NCI-H2107 treated with DMSO at 0.1 percent for 48 hours (cell line): ENCODE measurements at regions not wholly inside any gene's neighbourhood (a gene's known extent, or its start where the extent isn't known, plus 50 kb on each side); places are given as distances from the start of the nearest gene placed in this dataset.

Source experiments
- DNase-seq: peaks from one replicate; lab custom pipeline; 2025; ENCODE audit not compliant: unreplicated experiment; lab: John Stamatoyannopoulos, UW

GRCh38 chr6:14913931-14914330 lies 331.9 kb upstream of the JARID2 start:
- no peak for DNase-seq

DNA sequence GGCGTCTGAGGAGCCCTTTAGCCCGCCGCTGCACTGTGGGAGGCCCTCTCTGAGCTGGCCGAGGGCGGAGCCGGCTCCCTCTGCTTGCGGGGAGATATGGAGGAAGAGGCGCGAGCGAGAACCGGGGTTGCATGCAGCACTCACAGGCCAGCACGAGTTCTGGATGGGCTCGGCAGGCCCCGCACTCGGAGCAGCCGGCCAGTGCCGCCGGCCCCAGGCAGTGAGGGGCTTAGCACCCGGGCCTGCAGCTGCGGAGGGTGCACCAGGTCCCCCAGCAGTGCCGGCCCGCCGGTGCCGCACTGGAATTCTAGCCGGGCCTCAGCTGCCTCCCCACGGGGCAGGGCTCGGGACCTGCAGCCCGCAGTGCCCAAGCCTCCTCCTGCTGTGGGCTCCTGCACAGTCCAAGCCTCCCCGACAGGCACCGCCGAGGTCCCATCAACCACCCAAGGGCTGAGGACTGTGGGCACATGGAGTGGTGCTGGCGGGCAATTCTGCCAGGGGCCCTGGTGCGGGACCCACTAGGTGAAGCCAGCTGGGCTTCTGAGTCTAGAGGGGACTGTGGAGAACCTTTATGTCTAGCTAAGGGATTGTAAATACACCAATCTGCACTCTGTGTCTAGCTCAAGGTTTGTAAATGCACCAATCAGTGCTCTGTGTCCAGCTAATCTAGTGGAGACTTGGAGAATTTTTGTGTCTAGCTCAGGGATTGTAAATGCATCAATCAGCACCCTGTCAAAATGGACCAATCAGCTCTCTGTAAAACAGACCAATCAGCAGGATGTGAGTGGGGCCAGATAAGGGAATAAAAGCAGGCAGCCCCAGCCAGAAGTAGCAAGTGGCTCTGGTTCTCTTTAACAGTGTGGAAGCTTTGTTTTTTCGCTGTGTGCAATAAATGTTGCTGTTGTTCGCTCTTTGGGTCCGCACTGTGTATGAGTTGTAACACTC lies 329.7 kb upstream of the JARID2 start:
- no peak for DNase-seq

- DNase-seq: no peak
Measured at GRCh38 chr6:14917109-14917910, 328.6 kb upstream of the JARID2 start.

GRCh38 chr6:14918200-14918907 lies 327.5 kb upstream of the JARID2 start:
- DNase-seq: no peak

DNA sequence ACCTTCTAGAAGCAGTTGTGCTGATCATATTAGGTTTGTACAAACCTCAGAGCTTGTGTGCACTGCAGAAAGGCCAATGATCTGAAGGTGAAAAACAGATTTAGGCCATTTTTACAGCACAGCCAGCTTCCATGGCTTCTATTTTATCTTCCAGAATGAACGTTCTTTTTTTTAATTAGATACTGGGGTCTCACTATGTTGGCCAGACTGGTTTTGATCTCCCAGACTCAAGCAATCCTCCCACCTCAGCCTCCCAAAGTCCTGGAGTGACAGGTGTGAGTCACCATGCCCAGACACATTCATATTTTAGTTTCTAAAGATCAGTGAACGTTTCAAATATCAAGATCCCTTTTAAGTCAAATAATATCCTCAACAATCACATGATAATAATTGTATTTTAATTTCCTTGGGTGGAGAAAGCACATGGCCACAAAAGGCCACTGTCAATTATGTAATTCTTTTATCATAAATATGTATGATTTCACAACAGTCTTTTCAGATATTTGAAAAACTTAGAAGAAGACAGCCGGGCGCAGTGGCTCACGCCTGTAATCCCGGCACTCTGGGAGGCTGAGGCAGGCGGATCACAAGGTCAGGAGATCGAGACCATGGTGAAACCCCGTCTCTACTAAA lies 326.7 kb upstream of the JARID2 start:
- no peak for DNase-seq

DNA sequence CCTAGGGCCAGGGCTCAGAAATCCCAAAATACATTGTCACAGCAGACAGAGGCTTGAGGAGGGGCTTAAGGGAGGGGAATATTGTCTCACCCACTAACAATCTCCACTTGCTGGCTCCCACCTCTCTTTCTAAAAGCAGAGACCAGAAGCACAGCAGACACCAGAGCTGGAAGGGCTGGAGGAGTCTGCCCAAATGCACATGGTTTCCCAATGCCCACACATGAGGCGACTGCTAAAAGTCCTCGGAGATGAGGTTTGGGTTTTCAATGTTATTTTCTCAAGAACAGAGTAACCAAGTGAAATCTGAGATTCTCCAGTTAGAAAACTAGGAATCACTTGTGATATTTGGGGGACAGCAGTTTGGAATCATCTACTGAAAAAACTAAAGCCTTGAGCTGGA lies 325.6 kb upstream of the JARID2 start:
- DNase-seq: no peak

DNA sequence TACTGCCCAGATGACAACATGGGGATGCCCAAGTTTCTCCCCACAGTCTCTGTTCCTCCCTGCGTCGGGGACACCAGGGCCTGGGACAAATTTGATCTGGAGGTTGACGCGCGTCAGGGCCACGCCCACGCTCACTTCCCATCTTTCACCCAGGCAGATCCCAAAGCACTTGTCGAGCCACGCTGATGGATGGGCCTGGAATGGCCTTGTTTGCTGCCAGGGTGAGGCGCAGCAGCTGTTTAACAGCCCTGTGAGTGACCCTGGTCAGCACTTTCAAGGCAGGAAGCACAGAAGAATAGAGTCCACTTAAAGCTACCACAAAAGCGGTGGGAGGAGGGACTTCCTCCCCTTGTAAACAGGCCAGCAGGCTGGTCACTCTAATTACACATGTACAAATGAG lies 324.7 kb upstream of the JARID2 start:
- DNase-seq: no peak

GRCh38 chr6:14921878-14922671 lies 323.8 kb upstream of the JARID2 start:
- no peak for DNase-seq

DNA sequence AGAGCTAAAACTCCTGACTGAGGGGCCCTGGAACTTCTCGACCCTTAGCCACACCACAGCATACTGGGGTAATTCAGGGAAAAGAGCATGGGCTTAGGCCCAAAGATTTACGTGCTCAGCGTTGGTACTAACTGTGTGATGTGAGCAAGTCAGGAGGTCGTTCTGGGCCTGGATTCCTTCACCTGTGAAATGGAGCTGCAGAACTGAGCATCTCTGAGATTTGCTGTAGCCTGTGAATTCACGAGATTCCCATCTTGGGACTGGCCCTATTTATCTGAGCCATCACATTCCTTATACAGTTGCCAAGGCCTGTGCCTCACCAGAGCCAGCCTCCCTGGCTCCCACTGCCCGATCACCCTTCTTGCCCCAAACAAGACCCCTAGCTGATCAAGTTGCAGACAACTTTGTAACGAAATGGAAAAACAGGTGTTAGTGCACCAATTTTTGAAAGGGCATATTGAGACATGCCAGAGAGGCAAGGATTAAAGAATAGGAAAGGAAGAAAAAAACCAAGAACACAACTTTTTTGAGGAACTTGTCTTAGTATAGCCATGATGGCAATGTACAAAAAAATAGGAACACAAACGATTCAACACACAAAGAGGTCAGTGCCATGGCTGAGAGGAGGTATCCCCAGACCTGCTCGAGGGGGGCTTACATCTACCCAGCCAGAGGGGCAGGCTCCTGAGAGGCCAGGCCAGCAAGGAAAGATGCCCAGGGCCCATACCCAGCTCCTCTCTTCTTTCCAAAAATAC lies 323.0 kb upstream of the JARID2 start:
- no peak for DNase-seq

DNA sequence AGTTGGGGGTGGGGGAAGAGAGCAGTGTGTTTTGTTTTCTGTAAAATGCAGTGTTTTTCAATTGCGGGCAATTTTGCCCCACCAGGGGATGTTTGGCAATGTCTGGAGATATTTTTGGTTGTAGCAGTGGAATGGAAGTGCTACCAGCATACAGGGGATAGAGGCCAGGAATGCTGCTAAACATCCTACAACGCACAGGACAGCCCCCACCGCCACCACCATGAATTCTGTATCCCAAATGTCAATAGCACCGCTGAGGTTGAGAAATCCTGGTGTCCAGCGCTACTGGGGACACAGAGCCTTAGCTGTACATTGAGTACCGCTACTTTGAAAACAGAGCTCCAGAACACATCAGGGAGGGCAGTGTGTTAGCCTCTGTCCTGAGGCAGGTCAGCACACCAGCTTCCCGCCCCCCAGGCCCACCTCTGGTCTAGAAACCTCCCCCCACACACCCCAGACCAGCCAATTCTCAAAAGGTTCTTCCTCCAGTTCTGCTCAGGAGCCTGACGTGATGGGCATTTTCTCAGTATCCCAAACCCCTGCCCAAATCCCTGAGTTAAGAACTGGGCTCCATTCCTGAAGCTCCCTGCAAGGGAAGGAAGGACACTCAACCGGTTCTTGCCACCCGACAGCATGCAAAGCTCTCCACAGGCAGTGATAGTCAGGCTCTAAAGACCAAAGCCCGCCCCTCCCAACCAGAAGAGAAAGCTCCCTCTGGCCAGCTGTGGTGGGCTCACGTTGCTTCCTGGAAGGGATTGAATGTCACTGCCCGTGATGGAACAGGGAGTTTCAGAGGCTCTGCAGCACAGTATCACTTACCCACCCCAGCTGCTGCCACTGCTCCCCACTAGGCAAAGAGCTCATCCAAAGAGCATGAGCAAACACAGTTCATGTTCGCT lies 321.5 kb upstream of the JARID2 start:
- DNase-seq: peak; percentile 80

DNA sequence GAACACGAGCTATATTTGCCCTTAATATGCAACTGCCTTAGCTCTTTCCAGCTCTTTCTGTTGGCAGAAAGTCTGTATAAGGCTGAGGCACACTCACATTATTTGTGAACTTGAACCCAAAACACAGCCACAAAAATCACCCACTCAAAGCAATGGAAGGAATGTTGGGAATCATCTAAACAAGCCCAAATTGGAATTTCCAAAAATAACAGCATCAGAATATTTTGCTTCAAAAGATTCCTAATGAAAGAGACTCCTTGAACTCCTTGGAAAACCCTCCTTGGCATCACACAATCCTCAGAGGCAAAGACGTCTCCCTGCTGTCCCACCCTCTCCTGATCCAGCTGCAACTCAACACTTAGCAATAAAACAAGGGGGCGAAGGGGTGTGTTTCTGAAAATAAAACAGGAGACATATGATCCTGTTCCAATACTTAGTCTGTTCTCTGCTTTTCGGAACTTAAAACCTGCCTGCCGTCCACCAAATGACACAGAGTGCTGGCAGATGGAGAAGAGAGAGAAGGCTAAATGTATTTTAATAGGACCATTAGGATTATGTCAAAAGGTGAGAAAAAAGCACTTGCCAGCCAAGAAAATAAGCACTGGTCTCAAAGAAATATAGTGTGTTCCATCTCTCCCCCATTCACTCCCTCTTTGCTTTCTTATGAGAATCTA lies 320.7 kb upstream of the JARID2 start:
- DNase-seq: peak; percentile 47

DNA sequence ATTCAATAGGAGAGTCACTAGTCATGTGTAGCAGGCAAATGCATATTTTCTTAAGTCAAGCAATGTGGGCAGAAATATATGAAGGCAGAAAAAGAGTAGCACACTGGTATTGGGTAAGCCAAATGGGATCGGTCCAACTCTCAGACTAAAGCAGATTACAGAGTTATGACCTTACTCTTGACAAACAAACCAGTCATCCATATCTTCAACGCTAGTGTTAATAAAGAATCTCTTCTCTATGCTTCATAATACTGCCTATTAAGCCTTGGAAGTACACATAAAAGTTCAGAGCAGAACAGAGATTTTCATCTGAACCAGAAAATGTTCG lies 320.2 kb upstream of the JARID2 start:
- peak; percentile 47 for DNase-seq

DNA sequence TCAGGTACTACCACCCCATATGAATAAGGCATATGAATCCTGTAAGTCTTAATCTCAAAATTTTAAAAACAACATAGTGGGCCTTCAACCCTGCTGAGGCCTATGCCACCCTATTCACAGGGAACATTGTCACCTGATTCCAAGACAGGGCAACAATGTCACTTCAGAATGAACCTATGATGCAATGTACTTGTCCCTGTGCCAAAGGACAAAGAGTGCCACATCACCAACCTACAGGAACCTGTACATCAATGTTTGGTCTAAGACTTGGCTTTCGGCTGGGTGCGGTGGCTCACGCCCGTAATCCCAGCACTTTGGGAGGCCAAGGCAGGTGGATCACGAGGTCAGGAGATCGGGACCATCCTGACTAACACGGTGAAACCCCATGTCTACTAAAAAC lies 318.5 kb upstream of the JARID2 start:
- no peak for DNase-seq

- DNase-seq: no peak
Measured at GRCh38 chr6:14929291-14929690, 316.6 kb upstream of the JARID2 start.

DNA sequence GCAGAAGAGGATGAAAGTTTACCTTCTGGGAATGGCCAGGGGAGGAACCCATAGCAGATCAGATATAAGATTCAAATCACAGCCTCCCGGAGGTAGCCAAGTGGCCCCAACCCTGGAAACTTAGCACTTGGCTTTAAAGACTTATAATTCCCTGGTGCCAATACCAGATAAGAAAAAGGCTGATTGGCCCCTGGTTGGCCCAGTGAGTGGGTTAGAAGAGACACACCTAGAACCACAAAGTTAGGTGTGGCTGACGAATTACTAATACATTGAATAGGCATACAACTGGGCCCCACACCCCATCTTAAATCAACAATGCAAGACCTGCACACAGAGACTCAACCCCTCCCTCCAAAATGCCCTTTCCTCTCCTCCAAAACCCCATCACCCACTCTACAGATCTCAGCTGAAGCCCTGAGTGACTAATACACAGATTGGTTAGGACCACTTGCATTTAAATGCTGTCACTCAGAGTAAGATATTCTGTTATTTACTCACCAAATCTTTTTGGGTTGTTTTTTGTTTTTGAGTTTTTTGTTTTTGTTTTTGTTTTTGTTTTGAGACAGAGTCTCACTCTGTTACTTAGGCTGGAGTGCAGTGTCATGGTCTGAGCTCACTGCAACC lies 315.4 kb upstream of the JARID2 start:
- DNase-seq: no peak

GRCh38 chr6:14932485-14933182 lies 313.2 kb upstream of the JARID2 start:
- DNase-seq: peak; percentile 25

- DNase-seq: no peak
Measured at GRCh38 chr6:14933183-14933544, 312.7 kb upstream of the JARID2 start.
